ENCODE measurements at regions not wholly inside any gene's neighbourhood (a gene's known extent, or its start where the extent isn't known, plus 50 kb on each side); places are given as distances from the start of the nearest gene placed in this dataset.

GRCh38 chr12:93140801-93141200 lies 211.7 kb upstream of the EEA1 start:
- CTCF ChIA-PET = no interaction called here
- POLR2A ChIA-PET = interaction anchor here (0.6 kb wide), 1 partner anchor 1534 kb away, joined by 11 read pairs; no protein-coding TSS in a partner anchor

DNA sequence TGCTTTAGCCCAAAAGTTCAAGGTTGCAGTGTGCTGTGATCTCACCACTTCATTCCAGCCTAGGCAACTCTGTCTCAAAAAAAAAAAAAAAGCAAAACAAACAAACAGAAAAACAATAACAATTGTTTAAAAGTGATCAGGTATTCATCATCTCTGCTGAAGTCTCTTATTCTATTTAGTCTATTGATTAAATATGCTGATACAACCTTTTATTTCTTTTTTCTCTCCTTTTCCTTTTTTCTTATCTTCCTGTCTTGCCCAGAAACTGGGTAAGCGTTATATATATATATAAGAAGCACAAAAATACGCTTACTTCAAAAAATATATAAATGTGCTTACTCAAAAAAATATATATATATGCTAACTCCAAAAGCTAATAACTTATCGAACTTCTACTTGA lies 213.8 kb upstream of the EEA1 start:
- ChIA-PET POLR2A (no interaction called here), CTCF (no interaction called here)

DNA sequence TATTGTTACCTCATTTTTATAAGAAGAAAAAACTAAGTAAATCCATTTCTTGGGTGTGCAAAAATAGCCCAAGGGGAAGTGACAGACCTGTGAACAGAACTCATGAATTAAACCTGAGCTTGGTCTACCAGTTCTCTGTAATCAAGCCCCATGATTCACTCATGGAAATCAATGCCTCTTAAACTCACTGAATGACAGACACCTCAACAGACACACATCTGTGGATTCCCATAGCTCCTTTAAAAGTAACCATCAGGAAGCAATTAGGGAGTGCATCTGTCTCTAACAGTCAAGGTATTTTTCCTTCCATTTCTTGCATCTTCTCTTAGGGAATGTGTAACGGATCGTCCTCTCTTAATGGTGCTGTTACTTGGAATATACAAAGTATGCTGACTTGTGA lies 215.0 kb upstream of the EEA1 start:
- ChIA-PET CTCF (interaction anchor here (0.6 to 1.3 kb wide), 2 partner anchors 46 to 206 kb away, joined by 3 read pairs; no protein-coding TSS in a partner anchor), POLR2A (no interaction called here)

- CTCF ChIA-PET = interaction anchor here (0.7 to 1.3 kb wide), 2 partner anchors 47 to 116 kb away, joined by 3 read pairs; no protein-coding TSS in a partner anchor
- POLR2A ChIA-PET = interaction anchor here (0.7 kb wide), 1 partner anchor 317 kb away, joined by 4 read pairs; no protein-coding TSS in a partner anchor
Measured at GRCh38 chr12:93145086-93145485, 216.0 kb upstream of the EEA1 start.

DNA sequence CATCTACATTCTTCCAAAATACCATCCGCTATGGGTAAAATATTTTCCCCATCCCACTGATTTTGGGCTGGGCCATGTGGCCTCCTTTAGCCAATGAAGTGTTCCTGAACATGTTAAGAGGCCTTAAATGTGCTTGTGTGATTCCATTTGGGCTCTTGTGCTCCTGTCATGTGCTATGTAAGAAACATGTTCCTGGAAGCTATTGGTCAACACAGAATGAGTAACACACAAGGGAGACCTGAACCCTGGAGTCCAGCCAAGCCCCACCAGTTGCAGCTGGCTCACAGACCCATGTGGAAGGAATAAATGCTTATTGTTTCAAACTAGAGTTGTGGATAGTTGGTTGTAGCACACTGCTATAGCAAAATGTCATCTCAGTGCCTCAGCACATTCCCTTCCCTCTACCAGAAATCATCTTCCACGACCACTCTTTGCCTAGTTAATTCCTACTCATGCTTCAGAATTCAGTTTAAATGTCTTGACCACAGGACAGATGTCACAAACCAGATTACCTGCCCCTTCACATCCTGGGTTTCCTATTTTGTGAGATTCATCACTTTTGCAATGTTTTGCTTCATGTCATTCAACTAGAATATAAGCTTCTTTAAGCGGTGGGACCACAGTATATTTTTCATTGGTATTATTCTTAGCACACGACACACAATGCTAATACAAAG lies 217.3 kb upstream of the EEA1 start:
- POLR2A ChIA-PET = no interaction called here
- CTCF ChIA-PET = no interaction called here

DNA sequence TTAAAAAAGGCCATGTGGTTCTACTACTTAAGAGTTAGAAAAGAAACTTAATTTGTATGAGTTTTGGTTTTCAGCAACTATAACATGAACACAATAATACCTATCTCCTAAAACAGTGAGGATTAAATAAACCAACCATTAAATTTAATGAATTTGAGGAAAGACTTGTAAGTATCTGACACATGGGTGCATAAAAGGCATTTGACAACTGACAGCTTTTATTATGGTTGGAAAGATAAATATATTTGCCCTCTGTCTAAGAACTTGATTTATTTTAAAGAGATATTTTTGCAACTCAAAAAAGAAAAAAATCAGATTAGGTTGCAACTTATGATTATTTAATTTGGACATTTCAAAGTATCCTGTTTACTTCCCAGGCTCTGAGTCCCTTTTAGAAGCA lies 217.9 kb upstream of the EEA1 start:
- ChIA-PET POLR2A (no interaction called here), CTCF (no interaction called here)

DNA sequence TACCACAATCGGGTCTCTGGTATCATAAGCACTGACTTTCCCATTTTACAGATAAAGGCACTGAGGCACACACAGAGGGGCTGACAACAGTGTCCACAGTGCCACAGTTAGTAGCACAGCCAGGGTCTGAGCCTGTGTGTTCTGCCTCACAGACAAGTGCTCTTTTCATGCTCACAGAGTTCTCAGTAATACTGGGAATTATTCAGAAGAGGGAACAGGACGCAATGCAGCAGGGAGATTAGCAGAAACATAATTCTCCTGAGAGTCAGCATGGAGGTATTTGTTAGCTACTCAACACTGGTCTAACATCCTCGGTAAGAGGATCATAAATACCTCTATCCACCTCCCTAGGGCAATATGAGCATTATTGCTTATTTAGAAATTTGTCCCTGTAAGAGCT lies 219.3 kb upstream of the EEA1 start:
- ChIA-PET CTCF (no interaction called here), POLR2A (no interaction called here)

GRCh38 chr12:93149229-93149628 lies 220.1 kb upstream of the EEA1 start:
- POLR2A ChIA-PET = no interaction called here
- CTCF ChIA-PET = no interaction called here

- ChIA-PET POLR2A (no interaction called here), CTCF (interaction anchor here (0.7 kb wide), 1 partner anchor 123 kb away, joined by 4 read pairs; no protein-coding TSS in a partner anchor)
Measured at GRCh38 chr12:93151079-93151762, 222.1 kb upstream of the EEA1 start.

GRCh38 chr12:93152617-93153016 lies 223.5 kb upstream of the EEA1 start:
- ChIA-PET CTCF (no interaction called here), POLR2A (no interaction called here)

- POLR2A ChIA-PET = no interaction called here
- CTCF ChIA-PET = no interaction called here
Measured at GRCh38 chr12:93153321-93153720, 224.2 kb upstream of the EEA1 start.

DNA sequence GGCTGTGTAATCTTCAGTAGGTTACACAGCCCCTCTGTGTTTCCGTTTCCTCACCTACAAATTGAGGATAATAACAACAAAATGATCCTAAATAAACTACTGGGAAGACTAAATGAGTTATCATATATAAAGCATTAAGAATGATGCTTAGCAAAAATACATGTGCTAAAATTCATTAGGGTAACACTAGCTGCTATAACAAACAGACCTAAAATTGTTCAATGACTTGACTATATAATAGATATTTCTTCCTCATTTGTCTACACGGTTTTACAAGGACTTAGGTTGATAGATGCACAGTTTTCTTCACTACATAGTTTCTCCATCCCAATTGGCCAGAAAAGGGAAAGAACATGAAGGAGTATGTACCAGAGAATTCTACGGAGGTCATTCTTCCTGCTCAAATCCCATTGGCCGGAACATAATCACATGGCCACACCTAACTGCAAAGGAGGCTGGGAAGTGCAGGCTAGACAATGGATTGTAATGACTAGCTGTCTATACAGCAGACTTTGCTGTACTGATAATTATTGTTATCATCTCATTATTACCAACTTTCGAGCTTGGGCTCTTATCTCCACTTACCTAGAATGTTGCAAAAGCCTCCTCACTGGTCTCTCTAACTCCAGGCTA lies 223.5 kb upstream of the NUDT4 start:
- POLR2A ChIA-PET = no interaction called here

DNA sequence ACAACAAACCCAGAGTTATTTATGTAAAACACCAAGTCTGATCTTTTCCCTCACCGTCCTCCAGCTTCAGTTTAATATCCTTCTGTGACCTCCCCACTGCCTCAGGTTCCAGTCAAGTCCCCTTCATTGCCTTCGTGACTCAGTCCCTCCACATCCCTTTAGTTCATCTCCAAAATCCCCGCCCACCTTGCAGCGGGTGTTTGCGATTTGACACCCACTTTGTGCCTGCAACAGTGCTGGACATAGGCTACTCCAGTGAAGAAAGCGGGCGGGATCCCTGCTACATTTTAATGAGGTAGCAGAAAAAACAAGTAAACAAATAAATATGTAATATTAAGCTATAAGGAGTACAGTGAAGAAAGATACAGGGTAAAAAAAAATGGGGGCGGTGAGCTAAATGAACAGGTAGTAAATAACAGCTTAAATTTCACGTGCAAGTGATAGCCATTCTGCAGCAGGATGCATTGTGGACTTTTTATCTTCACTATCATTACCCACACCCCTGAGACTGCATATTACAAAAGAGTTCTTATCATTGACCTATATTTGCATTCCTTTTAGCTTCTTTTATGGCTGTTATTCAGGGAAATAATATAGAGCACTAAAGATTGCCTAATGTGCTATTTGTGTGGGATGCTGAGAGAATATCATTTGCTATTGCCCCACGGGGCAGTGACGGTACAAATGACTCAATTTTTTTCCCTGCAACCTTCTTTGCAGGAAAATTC lies 222.8 kb upstream of the NUDT4 start:
- POLR2A ChIA-PET = no interaction called here
- CTCF ChIA-PET = no interaction called here

More for the DNA sequence above, 223.5 kb upstream of the NUDT4 start:
- CTCF ChIA-PET = no interaction called here

DNA sequence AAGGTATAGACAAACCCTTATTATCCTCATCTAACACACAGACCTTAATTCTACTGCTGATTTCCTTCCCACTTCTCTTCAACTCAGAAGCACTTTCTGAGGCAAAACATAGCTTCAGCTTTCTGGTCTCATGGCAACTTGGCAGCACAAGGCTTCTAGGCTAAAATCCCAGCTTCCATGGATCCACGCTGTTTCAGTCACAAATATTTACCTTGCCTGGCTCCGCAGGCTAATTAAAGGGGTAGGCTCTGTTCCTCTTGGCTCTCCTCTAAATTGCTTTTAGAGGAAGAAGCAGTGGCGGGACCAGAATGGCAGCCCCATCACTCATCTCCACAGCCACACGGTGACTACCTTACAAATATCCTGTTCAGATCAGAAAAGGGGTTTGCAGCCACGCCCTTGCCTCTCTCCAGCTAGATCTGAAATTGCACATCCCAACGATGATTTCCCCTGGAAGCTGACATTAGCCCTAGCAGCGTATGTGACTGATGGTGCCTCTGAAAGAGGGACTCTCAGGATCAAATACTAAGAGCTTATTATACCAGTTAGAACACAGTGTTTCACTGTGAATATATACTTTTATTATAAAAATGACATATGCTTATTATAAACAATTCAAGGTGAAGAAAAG lies 221.5 kb upstream of the NUDT4 start:
- ChIA-PET CTCF (no interaction called here), POLR2A (no interaction called here)

DNA sequence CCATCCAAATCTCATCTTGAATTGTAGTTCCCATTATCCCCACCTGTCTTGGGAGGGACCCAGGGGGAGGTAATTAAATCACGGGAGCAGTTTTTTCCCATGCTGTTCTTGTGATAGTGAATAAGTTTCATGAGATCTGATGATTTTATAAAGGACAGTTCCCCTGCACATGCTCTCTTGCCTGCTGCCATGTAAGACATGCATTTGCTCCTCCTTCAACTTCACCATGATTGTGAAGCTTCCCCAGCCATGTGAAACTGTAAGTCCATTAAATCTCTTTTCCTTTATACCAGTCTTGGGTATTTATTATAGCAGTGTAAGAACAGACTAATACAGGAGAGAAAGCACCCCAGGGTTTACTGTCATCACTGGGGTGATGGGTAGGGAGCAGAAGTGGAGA lies 220.4 kb upstream of the NUDT4 start:
- CTCF ChIA-PET = no interaction called here

GRCh38 chr12:93158065-93158843 lies 219.5 kb upstream of the NUDT4 start:
- ChIA-PET CTCF (no interaction called here), POLR2A (no interaction called here)

More for the DNA sequence above, 220.4 kb upstream of the NUDT4 start:
- POLR2A ChIA-PET = no interaction called here

- CTCF ChIA-PET = interaction anchor here (1.2 to 1.3 kb wide), 2 partner anchors 176 to 418 kb away, joined by 3 to 4 read pairs; no protein-coding TSS in a partner anchor
- POLR2A ChIA-PET = no interaction called here
Measured at GRCh38 chr12:93163260-93164036, 214.3 kb upstream of the NUDT4 start.

DNA sequence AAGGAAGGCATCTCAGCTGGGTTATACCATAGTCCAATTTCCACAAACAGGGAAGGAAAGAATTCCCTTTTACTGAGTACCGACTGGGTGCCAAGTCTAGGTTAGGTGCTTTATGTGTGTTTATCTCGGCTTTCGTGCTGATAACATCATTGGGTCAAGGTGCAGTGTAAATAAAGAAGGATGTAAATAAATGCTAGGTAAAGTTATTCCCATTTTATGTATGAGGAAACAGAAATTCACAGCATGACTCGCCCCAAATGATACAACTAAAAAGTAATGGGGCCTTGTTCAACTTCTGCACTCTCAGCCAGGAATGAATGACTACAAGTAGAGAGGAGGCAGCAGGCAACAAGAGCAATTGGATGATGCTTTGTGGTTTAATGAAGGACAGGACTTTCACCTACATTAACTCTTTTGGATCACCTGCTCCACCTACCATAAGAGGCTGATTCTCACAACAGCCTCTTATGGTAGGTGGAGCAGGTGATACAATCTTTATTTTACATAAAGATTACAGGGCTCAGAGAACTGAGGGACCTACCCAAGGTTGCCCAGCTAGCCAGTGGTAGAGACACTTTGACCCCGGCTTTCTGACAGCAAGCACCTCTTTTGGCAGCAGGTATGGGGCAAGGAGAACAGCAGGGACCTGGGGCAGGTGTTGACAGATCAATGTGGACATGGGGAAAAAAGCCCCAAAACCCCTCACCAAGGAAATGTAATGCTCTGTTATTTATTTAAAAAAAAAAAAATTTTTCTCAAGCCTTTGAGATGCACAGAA lies 213.4 kb upstream of the NUDT4 start:
- CTCF ChIA-PET = no interaction called here
- POLR2A ChIA-PET = no interaction called here
